ENCODE measurements at regions not wholly inside any gene's neighbourhood (a gene's known extent, or its start where the extent isn't known, plus 50 kb on each side); places are given as distances from the start of the nearest gene placed in this dataset.

DNA sequence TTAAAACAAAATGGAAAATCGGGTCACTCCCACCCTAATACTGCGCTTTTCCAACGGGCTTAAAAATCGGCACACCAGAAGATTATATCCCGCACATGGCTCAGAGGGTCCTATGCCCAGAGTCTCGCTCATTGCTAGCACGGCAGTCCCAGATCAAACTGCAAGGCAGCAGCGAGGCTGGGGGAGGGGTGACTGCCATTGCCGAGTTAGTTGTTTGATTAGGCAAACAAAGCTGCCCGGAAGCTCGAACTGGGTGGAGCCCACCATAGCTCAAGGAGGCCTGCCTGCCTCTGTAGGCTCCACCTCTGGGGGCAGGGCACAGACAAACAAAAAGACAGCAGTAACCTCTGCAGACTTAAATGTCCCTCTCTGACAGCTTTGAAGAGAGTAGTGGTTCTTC is 100.7 kb upstream of the KLHL1 start:
- DNase-seq = peak in 1 of 2 experiments; percentile 36

DNA sequence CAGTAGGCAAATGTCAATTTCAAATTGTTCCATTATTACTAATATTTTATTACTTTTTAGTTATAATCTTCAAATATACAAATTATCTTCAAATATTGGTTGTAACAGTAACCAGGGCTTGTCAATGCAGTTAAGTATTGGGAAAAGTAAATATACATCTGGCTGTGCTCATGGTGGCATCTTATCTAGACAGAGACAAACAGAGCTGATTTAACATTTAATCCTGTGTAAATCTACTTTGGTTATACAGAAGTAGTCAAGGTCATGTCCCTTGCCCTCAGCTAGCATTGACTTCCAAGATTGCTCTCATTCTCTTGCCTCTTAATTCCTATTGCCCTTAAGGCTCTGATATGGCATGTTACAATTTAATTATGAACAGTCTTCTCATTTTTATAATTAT is 98.4 kb upstream of the KLHL1 start:
- DNase-seq = no peak

DNA sequence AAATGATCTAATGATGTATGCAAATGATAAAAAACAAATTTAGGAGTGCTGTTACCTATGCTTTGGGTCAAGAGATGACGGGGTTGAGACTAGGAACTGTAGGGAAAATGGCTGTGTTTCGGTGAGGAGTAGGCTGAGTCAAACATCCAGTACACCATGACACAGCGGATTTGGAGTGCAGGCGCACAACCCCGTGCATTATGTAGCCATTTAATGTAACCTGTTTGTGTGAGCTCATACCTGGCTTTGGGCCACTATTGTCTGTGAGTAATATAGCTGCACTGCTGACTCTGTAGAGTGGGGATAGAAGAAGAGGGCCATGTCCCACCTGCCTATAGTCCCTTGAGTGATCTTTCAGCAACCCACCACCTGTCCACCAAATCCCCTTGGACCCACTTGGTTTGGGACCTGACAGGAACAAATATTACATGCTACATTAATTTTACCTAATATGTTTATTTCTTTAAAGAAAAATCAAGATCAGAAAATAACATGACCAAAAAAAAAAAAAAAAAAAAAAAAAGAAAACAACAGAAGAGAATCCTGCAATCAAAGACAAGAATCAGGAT is 95.5 kb upstream of the KLHL1 start:
- DNase-seq = no peak

DNA sequence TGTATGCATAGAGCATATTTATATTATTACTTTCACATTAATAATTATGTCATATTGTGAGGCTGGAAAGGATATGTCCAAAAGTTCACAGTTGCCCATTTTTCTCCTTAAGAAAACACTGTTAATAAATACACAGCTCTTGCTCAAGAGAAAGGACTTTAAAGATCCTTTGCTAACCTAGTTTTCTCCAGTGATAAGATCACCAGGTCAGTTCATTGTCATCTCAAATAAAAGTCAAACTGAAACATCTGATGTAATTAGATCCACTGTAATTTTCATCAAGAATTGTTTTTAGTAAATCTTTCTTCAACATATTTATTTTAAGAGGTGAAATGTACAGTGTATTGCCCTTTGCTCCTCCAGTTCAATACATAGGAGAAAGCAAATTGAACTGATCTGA is 82.8 kb upstream of the KLHL1 start:
- no peak for DNase-seq

DNA sequence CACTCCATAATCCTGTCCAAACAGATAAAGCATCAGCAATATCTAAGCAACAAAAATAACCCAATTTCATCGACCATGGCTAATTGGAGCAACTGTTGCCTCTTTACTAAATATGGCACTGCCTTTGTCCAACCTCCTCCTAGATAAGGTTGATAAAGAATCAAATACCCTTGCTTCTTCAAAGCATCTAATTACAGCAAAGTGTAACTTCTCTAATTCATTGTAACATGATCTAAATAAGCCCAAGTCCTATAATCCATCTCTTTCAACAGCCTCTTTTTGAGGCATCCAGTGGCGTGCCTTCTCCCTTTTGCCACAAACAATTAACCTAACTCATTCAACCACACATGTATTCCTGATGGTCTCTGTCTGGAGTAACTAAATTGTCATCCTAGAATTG is 81.7 kb upstream of the KLHL1 start:
- no peak for DNase-seq

DNA sequence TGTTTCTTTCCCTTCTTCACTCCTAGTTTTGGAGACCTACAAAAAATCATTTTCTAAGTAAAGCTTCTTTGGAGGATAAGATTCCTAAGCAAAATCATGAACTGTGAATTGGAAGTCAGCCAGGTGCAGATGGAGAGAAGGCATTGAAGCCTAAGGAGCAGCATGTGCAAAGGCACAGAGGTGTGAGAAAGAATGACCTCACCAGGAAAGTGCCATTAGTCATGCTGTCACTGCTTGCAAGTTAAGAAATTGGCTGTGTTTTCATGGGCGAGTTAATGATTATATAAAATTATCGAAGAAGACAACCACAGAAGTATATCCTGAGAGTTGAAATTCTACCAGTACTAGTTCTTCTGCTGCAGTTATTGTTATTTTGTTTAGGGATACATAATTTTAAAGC is 80.3 kb upstream of the KLHL1 start:
- DNase-seq = no peak

DNA sequence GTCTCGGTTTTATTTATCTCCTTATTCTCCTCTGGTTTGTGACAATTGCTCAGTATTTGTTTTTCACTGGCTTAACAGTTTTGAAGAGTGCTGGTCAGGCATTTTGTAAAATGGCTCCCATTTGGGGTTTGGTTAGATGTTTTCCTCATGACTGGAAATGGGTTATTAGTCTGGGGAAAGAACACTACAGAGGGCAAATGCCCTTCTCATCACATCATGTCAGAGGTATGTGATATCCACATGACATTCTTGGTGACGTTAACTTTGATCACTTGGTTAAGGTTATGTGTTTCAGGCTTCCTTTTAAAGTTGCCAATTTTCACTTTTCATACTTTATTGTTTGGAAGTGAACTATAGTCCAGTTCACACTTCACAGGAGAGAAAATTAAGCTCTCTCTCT is 74.8 kb upstream of the KLHL1 start:
- no peak for DNase-seq

Data from SHP77 (cell line).